K562 (cell line): ENCODE measurements at regions not wholly inside any gene's neighbourhood (a gene's known extent, or its start where the extent isn't known, plus 50 kb on each side); places are given as distances from the start of the nearest gene placed in this dataset.

Experiments used
- ATAC-seq: fragments of 200-7000 bp; cut with Tn5 transposase; 3 replicates; pipeline ENCODE4 v1.9.1; 2020; ENCODE audit warnings: moderate library complexity
- BruUV-seq: library from RNA; stranded (reverse); fragments of 400-500 nt; replicated peaks from 2 replicates; lab custom pipeline; 2021; lab: Mats Ljungman, UMichigan
- CTCF ChIA-PET: fragments of 300-600 bp; formaldehyde crosslinking; extraction: SDS; loops from one replicate; lab custom pipeline; 2021; ENCODE audit warnings: low intra/inter-chr PET ratio; lab: Yijun Ruan, JAX
- POLR2A ChIA-PET: fragments of 300-600, 350-650 bp; sonication (Branson Sonifier 250); formaldehyde crosslinking; extraction: SDS; loops from one replicate; lab custom pipeline; 2021; ENCODE audit warnings: antibody characterized with exemption, inconsistent platforms; lab: Yijun Ruan, JAX
- DNase-seq, 4 experiments: peaks; one replicate each; pipeline versions ENCODE4 v3.0.0 to v3.0.0-alpha.2; 2011 to 2018; ENCODE audit warnings: low spot score in 3 of 4, mixed read lengths in 3 of 4; ENCODE audit errors: extremely low read depth in 1 of 4
- FAIRE-seq: peaks from 2 replicates; lab custom pipeline; 2011; peaks lifted over from hg19 to GRCh38; lab: Jason Lieb, UNC
- H2AFZ ChIP-seq: 2 replicates; pipeline ENCODE4 v1.6.0; 2011; ENCODE audit warnings: low read depth, low read length, control low read depth, inconsistent platforms
- H3K27ac ChIP-seq: fragments of 200-600 bp; 3 replicates; pipeline ENCODE4 v1.8.0; 2011; ENCODE audit warnings: low read depth, mild to moderate bottlenecking, control low read depth, inconsistent platforms, low read length, moderate library complexity, mixed read lengths; ENCODE audit errors: extremely low read depth
- H3K27me3 ChIP-seq, 2 experiments: fragments of 300-600 bp in 1 of 2; 2 replicates in 1 of 2; 3 replicates in 1 of 2; pipeline versions ENCODE4 v1.6.0 to v1.8.0; 2011; ENCODE audit warnings: inconsistent platforms in 2 of 2, low read length in 2 of 2, mild to moderate bottlenecking in 1 of 2, mixed read lengths in 1 of 2, moderate library complexity in 1 of 2; ENCODE audit not compliant: control insufficient read depth in 2 of 2, insufficient read depth in 2 of 2
- H3K36me3 ChIP-seq: fragments of 300-600 bp; 3 replicates; pipeline ENCODE4 v1.8.0; 2011; ENCODE audit warnings: mild to moderate bottlenecking, low read length, inconsistent platforms; ENCODE audit not compliant: control insufficient read depth, insufficient read depth
- H3K4me1 ChIP-seq, 2 experiments: fragments of 200-600 bp in 1 of 2; replicated peaks in 1 of 2; 2 replicates in 1 of 2; 3 replicates in 1 of 2; pipeline versions ENCODE4 v1.5.1 to v1.8.0; 2011; ENCODE audit warnings: inconsistent platforms in 2 of 2, low read length in 2 of 2, mild to moderate bottlenecking in 1 of 2, mixed read lengths in 1 of 2, moderate library complexity in 1 of 2; ENCODE audit not compliant: control insufficient read depth in 2 of 2, insufficient read depth in 2 of 2
- H3K4me2 ChIP-seq: 2 replicates; pipeline ENCODE4 v1.6.1; 2011; ENCODE audit warnings: low read length, control low read depth, inconsistent platforms, mixed read lengths; ENCODE audit not compliant: insufficient read depth
- H3K4me3 ChIP-seq: fragments of 200-600 bp; sonication (generic), shearing (Covaris generic); 2 replicates; pipeline ENCODE4 v1.5.1; 2016; ENCODE audit warnings: control low read depth, inconsistent platforms
- H3K79me2 ChIP-seq: fragments of 200-600 bp; 3 replicates; pipeline ENCODE4 v1.8.0; 2011; ENCODE audit warnings: low read length, inconsistent platforms; ENCODE audit not compliant: control insufficient read depth, insufficient read depth
- H3K9ac ChIP-seq, 2 experiments: 2 replicates each; pipeline versions ENCODE4 v1.6.0 to v1.6.1; 2011; ENCODE audit warnings: low read depth in 2 of 2, low read length in 2 of 2, control low read depth in 1 of 2, inconsistent platforms in 1 of 2, mild to moderate bottlenecking in 1 of 2, mixed read lengths in 1 of 2; ENCODE audit not compliant: insufficient read depth in 1 of 2
- H3K9me1 ChIP-seq: one replicate; pipeline ENCODE4 v1.6.0; 2011; ENCODE audit warnings: inconsistent platforms, mild to moderate bottlenecking, low read length, moderate library complexity; ENCODE audit not compliant: control insufficient read depth, insufficient read depth
- H3K9me3 ChIP-seq: replicated peaks from 2 replicates; pipeline ENCODE4 v1.5.1; 2011; ENCODE audit warnings: low read depth, low read length, inconsistent platforms; ENCODE audit not compliant: control insufficient read depth, insufficient read depth
- H4K20me1 ChIP-seq: replicated peaks from 2 replicates; pipeline ENCODE4 v1.6.1; 2011; ENCODE audit warnings: low read length, inconsistent platforms, mixed read lengths; ENCODE audit not compliant: control insufficient read depth, insufficient read depth
- HMGN3 ChIP-seq: IDR thresholded peaks from 2 replicates; pipeline ENCODE4 v1.6.1; 2011; ENCODE audit warnings: borderline replicate concordance, low read depth, mild to moderate bottlenecking, mixed read lengths, low read length; ENCODE audit not compliant: insufficient read length; ENCODE audit errors: extremely low read depth
- ID3 ChIP-seq, 2 experiments: fragments of 250-450 bp in 1 of 2; fragments of 450-650 bp in 1 of 2; sonication (Bioruptor Pico) in 1 of 2; IDR thresholded peaks; 2 replicates each; pipeline versions ENCODE4 v1.6.1 to v1.8.0; 2016 to 2021; ENCODE audit warnings: mild to moderate bottlenecking in 2 of 2, moderate library complexity in 2 of 2, missing compliant biosample characterization in 1 of 2, missing genetic modification characterization in 1 of 2
- IRF2 ChIP-seq: sonication (generic); formaldehyde crosslinking; IDR thresholded peaks from 2 replicates; pipeline ENCODE4 v1.8.1; 2022; ENCODE audit warnings: mild to moderate bottlenecking, missing genetic modification reagents
- KAT7 ChIP-seq: sonication (generic); formaldehyde crosslinking; IDR thresholded peaks from 2 replicates; pipeline ENCODE4 v1.8.0; 2022; ENCODE audit warnings: missing genetic modification reagents, mild to moderate bottlenecking, borderline replicate concordance
- MEIS2 ChIP-seq: fragments of 450-650 bp; IDR thresholded peaks from 2 replicates; pipeline ENCODE4 v1.6.1; 2014; ENCODE audit warnings: mild to moderate bottlenecking; ENCODE audit not compliant: partially characterized antibody
- SETDB1 ChIP-seq: IDR thresholded peaks from one replicate; pipeline ENCODE4 v1.6.1; 2012; ENCODE audit warnings: low read length, control low read depth, inconsistent platforms
- SMARCE1 ChIP-seq: fragments of 450-650 bp; IDR thresholded peaks from 2 replicates; pipeline ENCODE4 v1.7.1; 2016; ENCODE audit warnings: mild to moderate bottlenecking
- SRSF1 ChIP-seq: fragments of 200-400 bp; formaldehyde crosslinking; IDR thresholded peaks from 2 replicates; pipeline ENCODE4 v1.6.1; 2017; ENCODE audit warnings: mild to moderate bottlenecking, low read depth, low read length, moderate library complexity
- ZFP30 ChIP-seq: fragments of 250-450 bp; sonication (Bioruptor Pico); IDR thresholded peaks from 2 replicates; pipeline ENCODE4 v1.8.0; 2022; ENCODE audit warnings: moderate library complexity, mild to moderate bottlenecking, inconsistent platforms, borderline replicate concordance
- ZKSCAN8 ChIP-seq: fragments of 200-800 bp; sonication (Bioruptor generic); IDR thresholded peaks from 2 replicates; pipeline ENCODE4 v1.6.1; 2016; ENCODE audit warnings: missing genetic modification characterization, missing compliant biosample characterization
- ZNF12 ChIP-seq: sonication (generic); formaldehyde crosslinking; IDR thresholded peaks from 2 replicates; pipeline ENCODE4 v1.4.0; 2020; ENCODE audit warnings: mild to moderate bottlenecking, missing genetic modification reagents
- ZNF316 ChIP-seq: fragments of 450-650 bp; IDR thresholded peaks from 2 replicates; pipeline ENCODE4 v1.6.1; 2016
- WGBS: fragments of 100-300 bp; shearing (Covaris generic); methylation state at CpG from one replicate; pipeline ENCODE4 v1.1.6; 2016; ENCODE audit warnings: low coverage, mixed read lengths; ENCODE audit not compliant: insufficient coverage; ENCODE audit errors: missing lambda C conversion rate; 5-methylcytosine and 5-hydroxymethylcytosine counted together
- in situ Hi-C: fragments of 300-500 bp; cut with MboI; formaldehyde crosslinking; loops from 4 replicates; pipeline ENCODE4 v1.15.0; 2018; ENCODE audit warnings: inconsistent platforms, mixed read lengths
- intact Hi-C: fragments of 100-400 bp; cut with micrococcal nuclease; formaldehyde crosslinking; loops from 2 replicates; pipeline ENCODE4 v1.14.2; 2022
- TF ChIP-seq, protein P1 (sequence below): sonication (generic); formaldehyde crosslinking; IDR thresholded peaks from 2 replicates; pipeline ENCODE4 v1.8.1; 2022; ENCODE audit warnings: missing genetic modification reagents
- TF ChIP-seq, protein P2 (sequence below): fragments of 450-650 bp; formaldehyde crosslinking; IDR thresholded peaks from 2 replicates; pipeline ENCODE4 v1.4.0; 2020; ENCODE audit warnings: mild to moderate bottlenecking, moderate library complexity
- TF ChIP-seq, protein P3 (sequence below): fragments of 250-450 bp; sonication (Bioruptor Pico); IDR thresholded peaks from 2 replicates; pipeline ENCODE4 v1.8.0; 2022; ENCODE audit warnings: inconsistent platforms, mild to moderate bottlenecking, moderate library complexity, borderline replicate concordance

DNA sequence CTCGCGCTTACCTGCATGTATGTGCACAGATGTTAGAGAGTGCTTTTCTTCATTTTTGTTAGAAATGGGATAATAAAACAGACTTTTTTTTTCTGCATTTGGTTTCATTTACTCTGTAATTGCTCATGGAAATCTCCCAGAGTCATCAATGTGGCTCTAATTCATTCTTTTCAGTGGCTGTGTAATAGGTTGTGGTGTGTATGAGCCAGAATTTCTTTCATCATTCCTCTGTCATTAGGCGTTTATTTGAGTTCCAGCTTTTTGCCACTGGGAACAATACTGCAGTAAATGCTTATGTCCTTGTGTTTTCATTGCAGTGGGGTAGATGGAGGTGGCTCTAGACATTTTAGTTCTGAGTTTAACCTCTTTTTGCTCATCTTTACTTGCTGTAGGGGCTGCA, 118.9 kb downstream of the NXNL2 start:
- BruUV-seq, result no TSS peak
- no peak for FAIRE-seq
- TF ChIP-seq SMARCE1, result no peak
- no peak for TF ChIP-seq ID3 (CRISPR knock-in tag; IDR thresholded peaks at IDR 0.05)
- no peak for TF ChIP-seq ID3 (tag; IDR thresholded peaks at IDR 0.05)
- TF ChIP-seq, protein P1, sequence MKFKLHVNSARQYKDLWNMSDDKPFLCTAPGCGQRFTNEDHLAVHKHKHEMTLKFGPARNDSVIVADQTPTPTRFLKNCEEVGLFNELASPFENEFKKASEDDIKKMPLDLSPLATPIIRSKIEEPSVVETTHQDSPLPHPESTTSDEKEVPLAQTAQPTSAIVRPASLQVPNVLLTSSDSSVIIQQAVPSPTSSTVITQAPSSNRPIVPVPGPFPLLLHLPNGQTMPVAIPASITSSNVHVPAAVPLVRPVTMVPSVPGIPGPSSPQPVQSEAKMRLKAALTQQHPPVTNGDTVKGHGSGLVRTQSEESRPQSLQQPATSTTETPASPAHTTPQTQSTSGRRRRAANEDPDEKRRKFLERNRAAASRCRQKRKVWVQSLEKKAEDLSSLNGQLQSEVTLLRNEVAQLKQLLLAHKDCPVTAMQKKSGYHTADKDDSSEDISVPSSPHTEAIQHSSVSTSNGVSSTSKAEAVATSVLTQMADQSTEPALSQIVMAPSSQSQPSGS (CRISPR knock-in tag), result no peak
- TF ChIP-seq ZFP30 (CRISPR knock-in tag), result no peak
- TF ChIP-seq, protein P2, sequence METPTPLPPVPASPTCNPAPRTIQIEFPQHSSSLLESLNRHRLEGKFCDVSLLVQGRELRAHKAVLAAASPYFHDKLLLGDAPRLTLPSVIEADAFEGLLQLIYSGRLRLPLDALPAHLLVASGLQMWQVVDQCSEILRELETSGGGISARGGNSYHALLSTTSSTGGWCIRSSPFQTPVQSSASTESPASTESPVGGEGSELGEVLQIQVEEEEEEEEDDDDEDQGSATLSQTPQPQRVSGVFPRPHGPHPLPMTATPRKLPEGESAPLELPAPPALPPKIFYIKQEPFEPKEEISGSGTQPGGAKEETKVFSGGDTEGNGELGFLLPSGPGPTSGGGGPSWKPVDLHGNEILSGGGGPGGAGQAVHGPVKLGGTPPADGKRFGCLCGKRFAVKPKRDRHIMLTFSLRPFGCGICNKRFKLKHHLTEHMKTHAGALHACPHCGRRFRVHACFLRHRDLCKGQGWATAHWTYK, result no peak
- no peak for TF ChIP-seq IRF2
- no peak for TF ChIP-seq KAT7
- TF ChIP-seq ZKSCAN8 (CRISPR knock-in tag), result no peak
- TF ChIP-seq, protein P3, sequence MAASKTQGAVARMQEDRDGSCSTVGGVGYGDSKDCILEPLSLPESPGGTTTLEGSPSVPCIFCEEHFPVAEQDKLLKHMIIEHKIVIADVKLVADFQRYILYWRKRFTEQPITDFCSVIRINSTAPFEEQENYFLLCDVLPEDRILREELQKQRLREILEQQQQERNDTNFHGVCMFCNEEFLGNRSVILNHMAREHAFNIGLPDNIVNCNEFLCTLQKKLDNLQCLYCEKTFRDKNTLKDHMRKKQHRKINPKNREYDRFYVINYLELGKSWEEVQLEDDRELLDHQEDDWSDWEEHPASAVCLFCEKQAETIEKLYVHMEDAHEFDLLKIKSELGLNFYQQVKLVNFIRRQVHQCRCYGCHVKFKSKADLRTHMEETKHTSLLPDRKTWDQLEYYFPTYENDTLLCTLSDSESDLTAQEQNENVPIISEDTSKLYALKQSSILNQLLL (CRISPR knock-in tag), result no peak
- TF ChIP-seq SETDB1, result no peak
- no peak for TF ChIP-seq SRSF1
- TF ChIP-seq ZNF316, result no peak
- no peak for TF ChIP-seq MEIS2
- no peak for TF ChIP-seq ZNF12 (CRISPR knock-in tag)
- no peak for TF ChIP-seq HMGN3
- TF ChIP-seq, all 486 proteins: peak for 0
- no peak overlapping the region for H2AFZ ChIP-seq
- ChIA-PET POLR2A (no interaction called here), CTCF (no interaction called here)
- DNase-seq (no peak), ATAC-seq (no peak)
- peaks cover 0 to 4% of the 10 kb centered on the region in 2 experiments; a peak in 3 of 5 replicates for H3K4me1 ChIP-seq
- 48% methylated on average over 3 of the region's 3 CpGs for WGBS
- no peak overlapping the region for H3K4me2 ChIP-seq
- H3K9me1 ChIP-seq, result no peaks in the 10 kb centered on the region
- no peaks in the 10 kb centered on the region for H3K9me3 ChIP-seq
- no peak overlapping the region for H3K27ac ChIP-seq
- no peaks in the 10 kb centered on the region for H4K20me1 ChIP-seq
- in situ Hi-C loops (no loop called here), intact Hi-C loops (loop anchor here (10.0 kb wide), 1 partner anchor 59 kb away; no protein-coding TSS in a partner anchor)
- H3K9ac ChIP-seq, result no peak overlapping the region
- no peaks in the 10 kb centered on the region for H3K36me3 ChIP-seq
- H3K4me3 ChIP-seq, result no peak overlapping the region
- no peaks in the 10 kb centered on the region for H3K27me3 ChIP-seq
- H3K79me2 ChIP-seq, result no peaks in the 10 kb centered on the region
